EH (cell line): ENCODE measurements at regions not wholly inside any gene's neighbourhood (a gene's known extent, or its start where the extent isn't known, plus 50 kb on each side); places are given as distances from the start of the nearest gene placed in this dataset.

Experiments
- DNase-seq: peaks from one replicate; pipeline ENCODE4 v3.0.0-alpha.2; 2015; ENCODE audit warnings: low read depth

DNA sequence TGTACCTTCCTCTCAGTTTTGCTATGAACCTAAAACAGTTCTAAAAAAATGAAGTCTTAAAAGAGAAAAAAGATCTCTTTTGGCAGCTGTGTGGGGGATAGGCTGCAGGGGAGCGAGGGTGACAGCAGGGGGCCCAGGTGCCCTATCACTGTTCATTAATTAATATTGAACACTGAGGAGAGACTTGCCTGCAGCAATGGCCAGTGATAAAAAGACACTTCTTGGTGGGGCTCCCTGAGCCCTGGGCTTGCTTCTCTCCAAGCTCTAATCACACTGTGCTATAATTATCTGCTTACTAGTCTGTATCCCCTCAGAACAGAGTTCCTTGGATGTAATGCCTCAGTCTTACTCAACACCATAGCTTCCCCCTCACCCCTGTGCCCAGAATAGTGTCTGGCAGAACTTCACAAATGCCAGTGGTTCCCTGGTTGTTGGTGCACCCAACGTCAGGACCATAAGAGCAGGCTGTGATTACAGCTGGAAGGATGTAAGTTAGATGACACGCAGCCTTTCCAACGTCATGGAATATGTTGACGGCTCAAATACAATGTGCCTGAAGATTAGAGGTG lies 52.0 kb upstream of the IRX6 start:
- DNase-seq = no peak

DNA sequence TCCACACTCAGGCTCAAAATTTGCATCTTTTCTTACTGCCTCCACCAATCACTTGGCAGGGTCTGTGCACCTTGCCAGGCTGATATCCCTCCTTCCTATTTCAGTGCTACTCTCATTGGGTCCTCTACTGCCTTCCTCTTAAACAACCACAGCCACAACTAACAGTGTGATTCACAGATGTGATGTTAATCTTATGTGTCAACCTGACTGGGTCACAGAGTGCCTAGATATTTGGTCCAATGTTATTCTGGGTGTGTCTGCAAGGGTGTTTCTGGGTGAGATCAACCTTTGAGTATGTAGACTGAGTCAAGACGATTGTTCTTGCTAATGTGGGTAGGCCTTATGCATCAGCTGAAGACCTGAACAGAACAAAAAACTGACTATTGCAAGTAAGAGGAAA lies 51.3 kb upstream of the IRX6 start:
- no peak for DNase-seq

DNA sequence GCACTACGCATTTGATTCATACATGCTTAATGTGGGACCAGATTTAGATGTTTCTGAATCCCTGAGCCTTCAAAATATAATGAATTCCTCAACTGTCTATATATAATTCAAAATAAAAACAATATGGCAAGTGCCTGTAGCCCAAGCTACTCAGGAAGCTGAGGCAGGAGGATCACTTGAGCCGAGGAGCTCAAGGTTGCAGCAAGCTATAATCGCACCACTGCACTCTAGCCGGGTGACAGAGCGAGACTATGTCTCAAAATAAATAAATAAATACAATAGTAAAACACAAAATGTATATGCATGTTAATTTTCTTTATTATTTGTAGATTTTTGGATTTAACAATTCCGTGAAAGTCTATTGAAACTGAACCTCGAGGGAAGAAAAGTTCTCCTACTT lies 50.6 kb upstream of the IRX6 start:
- DNase-seq = no peak

DNA sequence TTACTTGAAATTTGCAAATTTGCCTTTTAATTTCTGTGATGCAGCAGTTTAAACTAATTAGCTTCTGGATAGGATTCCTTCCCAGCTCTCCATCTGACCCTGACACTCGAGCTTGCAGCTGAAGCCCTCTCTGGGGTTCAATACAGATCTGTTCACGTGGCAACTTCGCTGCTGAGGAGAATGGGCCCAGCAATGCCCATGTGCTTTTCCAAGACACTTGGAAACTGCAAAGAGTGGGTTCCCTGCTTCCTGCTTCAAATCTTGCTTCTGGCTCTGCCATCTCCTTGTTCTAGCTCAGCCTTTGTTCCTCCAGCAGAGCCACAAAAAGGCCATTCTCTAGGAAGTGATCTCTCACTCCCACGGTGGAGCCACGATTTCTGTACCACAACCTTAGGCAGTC lies 50.0 kb upstream of the IRX6 start:
- no peak for DNase-seq
